AG09309 (cell line): ENCODE measurements at regions not wholly inside any gene's neighbourhood (a gene's known extent, or its start where the extent isn't known, plus 50 kb on each side); places are given as distances from the start of the nearest gene placed in this dataset.
A peak's percentile ranks its signal among the peaks of the same experiment; 100 is the strongest.
"Not testable (repeated sequence)": the region's sequence is repeated elsewhere in the genome, so short reads cannot be mapped to it uniquely, and the experiment has no call there.

Experiments
- DNase-seq: peaks from one replicate; pipeline ENCODE4 v3.0.0-alpha.2; 2010; ENCODE audit warnings: low read depth
- H3K4me3 ChIP-seq: 2 replicates; pipeline ENCODE4 v1.5.1; 2011; ENCODE audit warnings: mild to moderate bottlenecking, low read depth, low read length, moderate library complexity; ENCODE audit not compliant: control insufficient read depth
- TF ChIP-seq, protein P1 (sequence below): IDR thresholded peaks from 2 replicates; pipeline ENCODE4 v1.5.1; 2011; ENCODE audit warnings: mild to moderate bottlenecking, low read depth, low read length, inconsistent platforms; ENCODE audit not compliant: insufficient read depth, control insufficient read depth; ENCODE audit errors: missing control alignments

GRCh38 chr6:147651-148050 lies 144.6 kb upstream of the DUSP22 start:
- not testable (repeated sequence) for DNase-seq

GRCh38 chr6:148051-148984 lies 144.0 kb upstream of the DUSP22 start:
- not testable (repeated sequence) for DNase-seq, H3K4me3 ChIP-seq
- TF ChIP-seq, protein P1, sequence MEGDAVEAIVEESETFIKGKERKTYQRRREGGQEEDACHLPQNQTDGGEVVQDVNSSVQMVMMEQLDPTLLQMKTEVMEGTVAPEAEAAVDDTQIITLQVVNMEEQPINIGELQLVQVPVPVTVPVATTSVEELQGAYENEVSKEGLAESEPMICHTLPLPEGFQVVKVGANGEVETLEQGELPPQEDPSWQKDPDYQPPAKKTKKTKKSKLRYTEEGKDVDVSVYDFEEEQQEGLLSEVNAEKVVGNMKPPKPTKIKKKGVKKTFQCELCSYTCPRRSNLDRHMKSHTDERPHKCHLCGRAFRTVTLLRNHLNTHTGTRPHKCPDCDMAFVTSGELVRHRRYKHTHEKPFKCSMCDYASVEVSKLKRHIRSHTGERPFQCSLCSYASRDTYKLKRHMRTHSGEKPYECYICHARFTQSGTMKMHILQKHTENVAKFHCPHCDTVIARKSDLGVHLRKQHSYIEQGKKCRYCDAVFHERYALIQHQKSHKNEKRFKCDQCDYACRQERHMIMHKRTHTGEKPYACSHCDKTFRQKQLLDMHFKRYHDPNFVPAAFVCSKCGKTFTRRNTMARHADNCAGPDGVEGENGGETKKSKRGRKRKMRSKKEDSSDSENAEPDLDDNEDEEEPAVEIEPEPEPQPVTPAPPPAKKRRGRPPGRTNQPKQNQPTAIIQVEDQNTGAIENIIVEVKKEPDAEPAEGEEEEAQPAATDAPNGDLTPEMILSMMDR = peak; percentile 36

More at GRCh38 chr6:147651-148050, 144.6 kb upstream of the DUSP22 start:
- not testable (repeated sequence) for H3K4me3 ChIP-seq

GRCh38 chr6:150147-150546 lies 142.1 kb upstream of the DUSP22 start:
- not testable (repeated sequence) for DNase-seq, H3K4me3 ChIP-seq

DNA sequence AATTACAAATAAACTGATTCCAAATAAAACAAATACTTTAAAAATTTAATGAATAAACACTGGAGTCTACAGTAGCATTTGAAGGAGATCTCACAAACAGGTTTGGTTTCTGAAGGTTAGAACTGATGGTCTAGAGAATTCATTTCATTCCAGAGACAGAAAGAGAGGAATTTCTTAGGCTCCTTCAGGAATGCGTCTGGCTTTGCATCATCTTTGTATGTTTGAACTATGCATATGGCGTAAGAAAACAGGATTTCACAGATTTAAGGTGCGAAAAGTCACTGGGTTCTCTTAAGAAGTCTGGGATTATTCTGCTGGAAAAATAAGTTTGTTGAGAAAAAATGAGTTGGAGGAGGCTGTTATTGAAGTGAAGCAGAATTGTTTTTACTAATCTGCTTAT lies 139.9 kb upstream of the DUSP22 start:
- not testable (repeated sequence) for H3K4me3 ChIP-seq, DNase-seq

GRCh38 chr6:153026-153425 lies 139.3 kb upstream of the DUSP22 start:
- DNase-seq, H3K4me3 ChIP-seq: not testable (repeated sequence)

- H3K4me3 ChIP-seq, DNase-seq: not testable (repeated sequence)
Observed at GRCh38 chr6:153867-154266, 138.4 kb upstream of the DUSP22 start.

DNA sequence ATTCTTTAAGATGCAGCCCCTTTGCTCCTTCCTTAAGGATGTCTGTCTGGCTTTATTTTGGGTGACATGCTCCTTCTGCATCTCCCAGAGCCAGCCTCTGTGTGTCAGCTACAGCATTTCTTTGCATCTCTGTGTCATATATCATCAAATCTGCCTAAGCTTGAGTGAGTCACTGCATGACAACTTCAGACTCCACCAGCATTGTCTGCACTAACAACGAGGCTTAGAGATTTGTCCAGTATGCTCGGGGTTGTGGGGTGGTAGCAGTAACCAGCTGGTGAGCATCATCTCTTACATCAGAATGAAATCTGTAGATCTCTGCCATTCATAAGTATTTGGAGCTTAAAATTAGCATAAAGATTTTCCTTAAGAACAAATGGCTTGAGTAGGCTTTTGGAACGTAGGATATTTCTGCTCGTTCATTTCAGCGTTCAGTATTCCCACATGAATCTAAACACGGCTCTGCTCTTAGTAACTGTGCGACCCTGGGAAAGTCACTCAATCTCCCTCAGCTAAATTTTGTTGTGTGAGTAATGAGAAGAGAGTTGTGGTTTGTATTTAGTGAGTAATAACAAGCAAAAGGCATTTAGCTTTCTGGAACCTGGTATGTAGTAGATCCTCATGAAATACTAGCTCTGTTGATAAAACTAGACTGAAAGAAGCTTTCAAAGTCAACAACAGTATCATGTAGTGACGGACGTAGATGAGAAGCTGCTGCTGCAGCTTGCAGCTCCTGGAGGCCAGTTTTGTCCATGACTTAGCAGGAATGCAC lies 137.8 kb upstream of the DUSP22 start:
- peak; percentile 14 for DNase-seq
- not testable (repeated sequence) for H3K4me3 ChIP-seq

DNA sequence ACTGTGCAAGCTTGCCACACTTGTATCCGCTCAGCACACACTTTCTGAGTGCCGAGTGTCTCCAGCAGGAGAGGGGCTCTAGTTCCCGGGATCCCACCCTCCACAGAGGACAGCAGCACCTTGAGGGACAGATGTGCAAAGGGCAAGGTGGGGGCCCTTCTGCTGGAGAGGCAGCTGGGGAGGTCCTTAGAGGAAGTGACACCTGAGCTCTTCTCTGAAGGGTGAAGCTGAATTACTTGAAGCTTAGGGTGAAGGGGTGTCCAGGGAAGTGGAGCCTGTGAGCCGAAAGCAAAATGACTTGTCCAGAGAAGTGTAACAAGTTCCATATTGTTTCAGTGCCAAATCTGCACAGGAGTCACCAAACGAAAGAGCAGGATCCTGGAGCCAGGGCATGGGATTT lies 136.3 kb upstream of the DUSP22 start:
- DNase-seq = no peak
- TF ChIP-seq, protein P1 = no peak
- H3K4me3 ChIP-seq = no peak overlapping the region

DNA sequence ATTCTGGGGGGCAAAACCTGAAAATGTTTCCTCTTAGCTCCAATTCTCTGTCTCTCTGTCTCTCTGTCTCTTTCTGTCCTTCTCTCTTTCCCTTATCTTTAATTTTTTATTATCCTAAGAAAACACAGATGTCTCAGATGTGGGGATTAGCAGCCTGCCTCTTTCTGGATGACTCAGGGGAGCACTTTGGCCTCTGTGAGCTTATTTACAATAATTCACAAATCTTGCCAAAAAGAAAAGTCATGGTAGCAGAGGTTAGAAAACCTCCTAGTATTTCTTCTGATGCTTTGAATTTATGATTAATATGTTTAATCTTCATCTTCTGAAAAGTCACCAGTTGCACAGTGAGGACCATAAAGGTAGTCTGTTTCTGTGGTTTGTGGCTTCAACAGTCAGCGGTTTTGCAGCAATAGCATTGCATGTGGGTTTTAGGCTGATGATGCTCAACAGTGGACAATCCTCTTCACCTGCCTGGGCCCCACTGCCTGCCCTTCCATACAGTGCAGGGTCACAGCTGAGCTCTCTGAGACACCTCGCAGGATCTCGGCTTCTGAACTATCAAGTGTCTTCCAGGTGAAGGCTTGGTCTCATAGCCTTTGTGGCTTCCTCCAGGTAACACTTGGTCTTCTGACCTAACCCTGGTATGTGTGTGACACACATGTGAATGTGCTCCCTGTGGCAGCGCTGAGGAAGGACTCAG lies 135.7 kb upstream of the DUSP22 start:
- not testable (repeated sequence) for DNase-seq, H3K4me3 ChIP-seq

- H3K4me3 ChIP-seq, DNase-seq: not testable (repeated sequence)
- TF ChIP-seq, protein P1 = peak; percentile 38
Observed at GRCh38 chr6:157176-157575, 135.1 kb upstream of the DUSP22 start.

DNA sequence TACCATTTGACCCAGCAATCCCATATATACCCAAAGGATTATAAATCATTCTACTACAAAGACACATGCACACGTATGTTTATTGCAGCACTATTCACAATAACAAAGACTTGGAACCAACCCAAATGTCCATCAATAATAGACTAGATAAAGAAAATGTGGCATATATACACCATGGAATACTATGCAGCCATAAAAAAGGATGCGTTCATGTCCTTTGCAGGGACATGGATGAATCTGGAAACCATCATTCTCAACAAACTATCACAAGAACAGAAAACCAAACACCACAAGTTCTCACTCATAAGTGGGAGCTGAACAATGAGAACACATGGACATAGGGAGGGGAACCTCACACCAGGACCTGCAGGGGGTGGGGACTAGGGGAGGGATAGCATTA lies 130.6 kb upstream of the DUSP22 start:
- not testable (repeated sequence) for H3K4me3 ChIP-seq, DNase-seq
